AG04450 (cell line): ENCODE measurements at regions not wholly inside any gene's neighbourhood (a gene's known extent, or its start where the extent isn't known, plus 50 kb on each side); places are given as distances from the start of the nearest gene placed in this dataset.

ENCODE experiments used
- CTCF ChIA-PET: fragments of 300-600, 350-600 bp; formaldehyde crosslinking; extraction: SDS; loops from one replicate; lab custom pipeline; 2022; ENCODE audit warnings: antibody characterized with exemption, inconsistent platforms; lab: Charles Lee
- POLR2A ChIA-PET: fragments of 350-600 bp; formaldehyde crosslinking; extraction: SDS; loops from one replicate; lab custom pipeline; 2021; ENCODE audit warnings: antibody characterized with exemption, inconsistent platforms; lab: Yijun Ruan, JAX
- DNase-seq: peaks from one replicate; pipeline ENCODE4 v3.0.0-alpha.2; 2011; ENCODE audit warnings: low read depth, low spot score
- H3K27ac ChIP-seq: one replicate; pipeline ENCODE4 v1.5.1; 2012; ENCODE audit warnings: low read depth, low read length, control low read depth
- H3K27me3 ChIP-seq: one replicate; pipeline ENCODE4 v1.6.0; 2012; ENCODE audit warnings: low read length; ENCODE audit not compliant: control insufficient read depth, insufficient read depth
- H3K4me3 ChIP-seq: 2 replicates; pipeline ENCODE4 v1.5.1; 2011; ENCODE audit warnings: mild to moderate bottlenecking, low read depth, low read length, control low read depth
- H3K9me3 ChIP-seq: 2 replicates; pipeline ENCODE4 v1.5.1; 2012; ENCODE audit warnings: low read length; ENCODE audit not compliant: control insufficient read depth, insufficient read depth
- CTCF ChIP-seq: IDR thresholded peaks from 2 replicates; pipeline ENCODE4 v1.5.1; 2011; ENCODE audit warnings: low read depth, low read length, control low read depth, inconsistent platforms

- DNase-seq = no peak
- ChIA-PET POLR2A (no interaction called here), CTCF (interaction anchor here (0.6 kb wide), 1 partner anchor 426 kb away, joined by 5 read pairs; no protein-coding TSS in a partner anchor)
- no peak overlapping the region for H3K4me3 ChIP-seq
- TF ChIP-seq CTCF = no peak
- no peak overlapping the region for H3K27ac ChIP-seq
- no peaks in the 10 kb centered on the region for H3K27me3 ChIP-seq
- H3K9me3 ChIP-seq = no peaks in the 10 kb centered on the region
Observed at GRCh38 chr2:150110548-150110947, 376.9 kb downstream of the RND3 start.

- ChIA-PET POLR2A (no interaction called here), CTCF (interaction anchor here (0.9 kb wide), 1 partner anchor 9 kb away, joined by 4 read pairs; no protein-coding TSS in a partner anchor)
- H3K27me3 ChIP-seq = no peaks in the 10 kb centered on the region
- DNase-seq = no peak
- H3K4me3 ChIP-seq = no peak overlapping the region
- no peaks in the 10 kb centered on the region for H3K9me3 ChIP-seq
- no peak for TF ChIP-seq CTCF
- H3K27ac ChIP-seq = no peak overlapping the region
Observed at GRCh38 chr2:150109912-150110311, 377.6 kb downstream of the RND3 start.

DNA sequence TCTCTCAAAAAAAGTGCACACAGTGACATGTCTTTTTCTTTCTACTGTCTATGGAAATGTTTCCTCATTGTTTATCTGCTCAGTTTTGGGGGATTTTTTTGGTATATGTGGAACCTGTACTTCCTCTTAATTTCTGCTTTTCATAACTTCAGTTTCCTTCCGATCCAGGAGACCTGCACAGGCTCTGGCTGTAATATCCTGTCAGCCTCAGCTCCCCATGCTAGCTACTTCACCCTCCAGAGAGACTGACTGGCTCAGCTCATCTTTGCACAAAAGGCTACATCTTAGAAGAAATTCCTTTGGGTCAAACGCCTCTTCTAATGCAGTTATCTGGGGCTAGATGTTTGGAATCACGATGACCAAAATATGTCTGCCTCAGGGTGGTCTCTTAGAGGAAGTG, 378.4 kb downstream of the RND3 start:
- DNase-seq = no peak
- ChIA-PET CTCF (interaction anchor here (0.7 kb wide), 1 partner anchor 11 kb away, joined by 3 read pairs; no protein-coding TSS in a partner anchor), POLR2A (no interaction called here)
- Histone ChIP-seq H3K27me3 (no peaks in the 10 kb centered on the region), H3K27ac (no peak overlapping the region), H3K4me3 (no peak overlapping the region), H3K9me3 (no peaks in the 10 kb centered on the region)
- TF ChIP-seq CTCF = no peak

DNA sequence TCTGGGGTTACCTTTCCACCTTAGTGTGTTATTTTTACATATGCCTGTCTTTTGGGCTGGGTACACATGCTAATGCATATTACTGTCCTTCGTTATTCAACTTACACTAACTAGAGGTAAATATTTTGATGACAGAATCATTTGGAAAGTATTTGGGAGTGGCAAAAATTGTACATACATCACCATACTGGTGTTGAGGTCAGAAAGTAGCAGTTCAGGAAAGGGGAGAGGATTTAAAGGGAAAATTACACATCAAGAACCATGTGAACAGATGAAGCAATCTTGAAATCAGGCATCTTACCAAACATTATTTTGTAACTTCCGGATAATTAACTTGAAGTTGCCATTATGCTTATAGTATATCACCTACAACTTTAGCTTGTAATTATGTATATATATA, 379.7 kb downstream of the RND3 start:
- ChIA-PET CTCF (no interaction called here), POLR2A (no interaction called here)
- no peak for DNase-seq
- no peak overlapping the region for H3K27ac ChIP-seq
- no peak overlapping the region for H3K4me3 ChIP-seq
- H3K9me3 ChIP-seq = no peaks in the 10 kb centered on the region
- TF ChIP-seq CTCF = no peak
- no peaks in the 10 kb centered on the region for H3K27me3 ChIP-seq

DNA sequence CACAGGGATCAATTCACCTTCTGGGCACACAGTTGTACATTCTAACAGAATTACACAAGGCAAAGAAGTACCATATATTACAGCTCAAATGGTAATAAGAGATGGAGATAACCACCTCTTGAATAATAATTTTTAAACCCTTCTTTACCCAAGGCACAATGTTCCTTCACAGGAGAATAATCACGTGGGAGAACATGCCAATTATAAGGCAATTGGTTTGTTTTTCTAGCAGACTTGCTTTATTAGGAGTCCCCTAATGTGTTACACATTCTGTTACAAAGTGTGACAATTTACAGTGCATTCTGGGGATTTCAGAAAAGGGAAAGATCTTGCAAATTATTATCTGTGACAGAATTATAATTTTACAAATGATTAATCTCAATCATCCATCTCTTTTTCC, 380.3 kb downstream of the RND3 start:
- H3K4me3 ChIP-seq = no peak overlapping the region
- no peak for DNase-seq
- H3K9me3 ChIP-seq = no peaks in the 10 kb centered on the region
- TF ChIP-seq CTCF = no peak
- no peaks in the 10 kb centered on the region for H3K27me3 ChIP-seq
- no peak overlapping the region for H3K27ac ChIP-seq
- ChIA-PET CTCF (no interaction called here), POLR2A (interaction anchor here (0.6 kb wide), 1 partner anchor 15 kb away, joined by 3 read pairs; no protein-coding TSS in a partner anchor)
